Osteocyte (in vitro differentiated cells): ENCODE measurements at regions not wholly inside any gene's neighbourhood (a gene's known extent, or its start where the extent isn't known, plus 50 kb on each side); places are given as distances from the start of the nearest gene placed in this dataset.

Source experiments
- DNase-seq: peaks from one replicate; pipeline ENCODE4 v3.0.0; 2021; ENCODE audit warnings: mixed read lengths; ENCODE audit not compliant: unreplicated experiment; ENCODE audit errors: extremely low spot score
- H3K27ac Mint-ChIP-seq: one replicate; pipeline ENCODE4 v1.8.0; 2021; ENCODE audit warnings: mild to moderate bottlenecking, mixed read lengths; ENCODE audit not compliant: unreplicated experiment
- H3K27me3 Mint-ChIP-seq: one replicate; pipeline ENCODE4 v1.8.0; 2021; ENCODE audit warnings: mixed read lengths; ENCODE audit not compliant: unreplicated experiment
- H3K36me3 Mint-ChIP-seq: one replicate; pipeline ENCODE4 v1.8.0; 2021; ENCODE audit warnings: mixed read lengths; ENCODE audit not compliant: unreplicated experiment
- H3K4me1 Mint-ChIP-seq: one replicate; pipeline ENCODE4 v1.8.0; 2021; ENCODE audit warnings: mixed read lengths; ENCODE audit not compliant: unreplicated experiment
- H3K4me3 Mint-ChIP-seq: one replicate; pipeline ENCODE4 v1.8.0; 2021; ENCODE audit warnings: mild to moderate bottlenecking, moderate library complexity, mixed read lengths; ENCODE audit not compliant: unreplicated experiment
- H3K9me3 Mint-ChIP-seq: one replicate; pipeline ENCODE4 v1.8.0; 2021; ENCODE audit warnings: mixed read lengths; ENCODE audit not compliant: unreplicated experiment
- TF ChIP-seq, protein P1 (sequence below): fragments of 200-600 bp; sonication (generic); IDR thresholded peaks from 2 replicates; pipeline ENCODE4 v1.5.0; 2021; ENCODE audit warnings: antibody characterized with exemption, mild to moderate bottlenecking, moderate library complexity

DNA sequence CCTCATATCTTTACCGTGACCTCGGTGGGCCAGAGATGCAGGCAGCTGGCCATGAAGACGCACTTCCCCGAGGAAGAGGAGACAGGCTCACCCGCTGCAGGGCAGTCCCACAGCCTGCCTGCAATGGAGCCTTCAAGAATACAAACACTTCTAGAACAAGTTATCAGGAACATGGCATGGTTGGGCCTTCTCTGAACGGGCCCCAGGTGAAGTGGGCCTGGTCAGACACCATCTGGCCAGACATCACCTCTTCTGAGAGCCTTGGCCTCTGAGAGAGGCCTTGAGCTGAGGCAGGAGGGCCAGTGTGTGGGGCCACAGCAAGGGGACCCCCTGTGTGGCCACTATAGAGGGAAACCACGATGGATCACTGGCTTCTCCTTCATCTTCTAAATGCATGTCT is 112.4 kb upstream of the GDF10 start:
- H3K36me3 Mint-ChIP-seq: no peaks in the 10 kb centered on the region
- H3K27me3 Mint-ChIP-seq: peaks cover 16% of the 10 kb centered on the region
- no peaks in the 10 kb centered on the region for H3K4me1 Mint-ChIP-seq
- no peak overlapping the region for H3K4me3 Mint-ChIP-seq
- TF ChIP-seq, protein P1, sequence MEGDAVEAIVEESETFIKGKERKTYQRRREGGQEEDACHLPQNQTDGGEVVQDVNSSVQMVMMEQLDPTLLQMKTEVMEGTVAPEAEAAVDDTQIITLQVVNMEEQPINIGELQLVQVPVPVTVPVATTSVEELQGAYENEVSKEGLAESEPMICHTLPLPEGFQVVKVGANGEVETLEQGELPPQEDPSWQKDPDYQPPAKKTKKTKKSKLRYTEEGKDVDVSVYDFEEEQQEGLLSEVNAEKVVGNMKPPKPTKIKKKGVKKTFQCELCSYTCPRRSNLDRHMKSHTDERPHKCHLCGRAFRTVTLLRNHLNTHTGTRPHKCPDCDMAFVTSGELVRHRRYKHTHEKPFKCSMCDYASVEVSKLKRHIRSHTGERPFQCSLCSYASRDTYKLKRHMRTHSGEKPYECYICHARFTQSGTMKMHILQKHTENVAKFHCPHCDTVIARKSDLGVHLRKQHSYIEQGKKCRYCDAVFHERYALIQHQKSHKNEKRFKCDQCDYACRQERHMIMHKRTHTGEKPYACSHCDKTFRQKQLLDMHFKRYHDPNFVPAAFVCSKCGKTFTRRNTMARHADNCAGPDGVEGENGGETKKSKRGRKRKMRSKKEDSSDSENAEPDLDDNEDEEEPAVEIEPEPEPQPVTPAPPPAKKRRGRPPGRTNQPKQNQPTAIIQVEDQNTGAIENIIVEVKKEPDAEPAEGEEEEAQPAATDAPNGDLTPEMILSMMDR: no peak
- no peak for DNase-seq
- H3K27ac Mint-ChIP-seq: no peak overlapping the region
- H3K9me3 Mint-ChIP-seq: no peaks in the 10 kb centered on the region

DNA sequence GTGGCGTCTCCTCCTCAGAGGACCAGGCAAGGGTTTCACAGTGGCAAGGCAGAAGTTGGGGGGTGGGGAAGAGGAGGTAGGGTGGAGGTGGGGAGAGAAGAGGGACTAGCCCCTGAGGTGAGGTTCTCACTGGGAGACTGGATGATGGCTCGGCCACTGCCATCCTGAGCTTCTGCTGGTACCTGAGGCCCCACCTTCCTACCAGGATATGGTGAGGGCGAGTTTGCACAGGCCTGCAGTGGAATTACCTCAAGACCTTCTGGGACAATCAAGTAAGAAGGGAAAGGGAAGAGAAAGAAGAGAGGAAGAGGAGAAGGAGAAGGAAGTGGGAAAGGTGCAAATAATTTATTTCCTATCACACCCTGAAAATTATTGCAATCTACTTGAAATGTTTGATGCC is 111.8 kb upstream of the GDF10 start:
- peaks cover 16% of the 10 kb centered on the region for H3K27me3 Mint-ChIP-seq
- no peak overlapping the region for H3K27ac Mint-ChIP-seq
- H3K4me3 Mint-ChIP-seq: no peak overlapping the region
- TF ChIP-seq, protein P1: no peak
- no peak for DNase-seq
- H3K36me3 Mint-ChIP-seq: no peaks in the 10 kb centered on the region
- no peaks in the 10 kb centered on the region for H3K9me3 Mint-ChIP-seq
- no peaks in the 10 kb centered on the region for H3K4me1 Mint-ChIP-seq

DNA sequence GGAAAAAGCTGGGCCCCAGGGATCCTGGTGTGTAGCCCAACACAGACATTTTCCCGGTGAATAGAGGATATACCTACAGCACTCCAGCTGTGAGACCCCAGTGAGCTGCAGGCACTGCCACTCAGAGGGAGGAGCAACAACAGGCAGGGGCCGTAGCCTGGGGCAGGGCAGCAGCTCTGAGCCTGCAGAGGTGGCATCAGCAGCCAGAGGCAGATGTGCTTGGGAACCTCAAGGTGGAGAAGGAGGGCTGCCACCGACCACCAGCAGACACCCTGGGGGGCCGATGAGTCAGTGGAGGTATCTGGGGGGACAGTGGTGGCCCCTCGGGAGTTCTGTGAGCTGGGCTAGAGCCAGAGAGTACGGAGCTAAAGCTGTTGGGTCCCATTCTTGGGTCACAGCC is 110.2 kb upstream of the GDF10 start:
- TF ChIP-seq, protein P1: no peak
- no peaks in the 10 kb centered on the region for H3K9me3 Mint-ChIP-seq
- H3K4me1 Mint-ChIP-seq: no peaks in the 10 kb centered on the region
- H3K36me3 Mint-ChIP-seq: no peaks in the 10 kb centered on the region
- no peak for DNase-seq
- no peak overlapping the region for H3K27ac Mint-ChIP-seq
- peaks cover 16% of the 10 kb centered on the region for H3K27me3 Mint-ChIP-seq
- no peak overlapping the region for H3K4me3 Mint-ChIP-seq

GRCh38 chr10:47190301-47190700 is 109.7 kb upstream of the GDF10 start:
- Mint-ChIP-seq H3K9me3 (no peaks in the 10 kb centered on the region), H3K36me3 (no peaks in the 10 kb centered on the region), H3K27ac (no peak overlapping the region), H3K4me1 (no peaks in the 10 kb centered on the region), H3K27me3 (peaks cover 16% of the 10 kb centered on the region), H3K4me3 (no peak overlapping the region)
- DNase-seq: no peak
- TF ChIP-seq, protein P1: no peak

- DNase-seq: no peak
- Mint-ChIP-seq H3K36me3 (no peaks in the 10 kb centered on the region), H3K4me1 (no peaks in the 10 kb centered on the region), H3K4me3 (no peak overlapping the region), H3K9me3 (no peaks in the 10 kb centered on the region), H3K27me3 (peaks cover 16% of the 10 kb centered on the region), H3K27ac (no peak overlapping the region)
- TF ChIP-seq, protein P1: no peak
Measured at GRCh38 chr10:47190802-47191450, 109.1 kb upstream of the GDF10 start.
